Stimulated activated naive CD8-positive, alpha-beta T cell treated with anti-CD3 and anti-CD28 coated beads, Interleukin-15, Interleukin-2, amounts not matched to agents 100 U/mL and 50 U/mL, for 24 hours (primary cell): ENCODE measurements at regions not wholly inside any gene's neighbourhood (a gene's known extent, or its start where the extent isn't known, plus 50 kb on each side); places are given as distances from the start of the nearest gene placed in this dataset.
"Not testable (repeated sequence)": the region's sequence is repeated elsewhere in the genome, so short reads cannot be mapped to it uniquely, and the experiment has no call there.

ENCODE experiments used
- ATAC-seq: fragments of 150-1000 bp; cut with Tn5 transposase; one replicate; pipeline ENCODE4 v1.10.0; 2021
- DNase-seq: peaks from one replicate; pipeline ENCODE4 v3.0.0; 2021

DNA sequence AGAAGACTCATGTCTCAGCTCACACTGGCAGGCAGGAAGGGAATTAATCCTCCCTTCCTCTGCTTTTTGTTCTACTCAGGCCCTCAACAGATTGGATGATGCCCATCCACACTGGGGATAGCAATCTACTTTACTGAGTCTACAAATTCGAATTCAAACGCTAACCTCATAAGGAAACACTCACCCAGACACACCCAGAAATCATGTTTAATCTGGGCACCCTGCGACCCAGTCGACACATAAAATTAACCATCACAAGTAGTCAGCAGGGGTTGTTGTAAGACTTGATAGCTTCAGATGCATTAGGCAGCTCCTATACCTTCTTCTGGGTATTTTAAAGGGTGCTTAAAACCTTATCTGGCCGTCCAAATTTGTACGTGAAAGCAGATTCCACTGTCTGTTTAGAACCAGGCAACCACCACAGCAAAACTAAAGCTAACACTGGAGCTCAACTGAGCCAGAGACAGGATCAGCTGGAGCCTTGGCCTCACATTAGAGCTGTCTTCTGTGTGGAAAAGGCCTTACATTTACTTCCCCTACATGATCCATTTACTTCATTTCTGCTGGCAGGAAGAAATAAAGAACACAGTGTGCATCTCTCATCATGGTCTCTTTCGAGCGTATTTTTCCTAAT, 407.3 kb upstream of the PPP2R3A start:
- no peak for DNase-seq
- ATAC-seq, result no peak

DNA sequence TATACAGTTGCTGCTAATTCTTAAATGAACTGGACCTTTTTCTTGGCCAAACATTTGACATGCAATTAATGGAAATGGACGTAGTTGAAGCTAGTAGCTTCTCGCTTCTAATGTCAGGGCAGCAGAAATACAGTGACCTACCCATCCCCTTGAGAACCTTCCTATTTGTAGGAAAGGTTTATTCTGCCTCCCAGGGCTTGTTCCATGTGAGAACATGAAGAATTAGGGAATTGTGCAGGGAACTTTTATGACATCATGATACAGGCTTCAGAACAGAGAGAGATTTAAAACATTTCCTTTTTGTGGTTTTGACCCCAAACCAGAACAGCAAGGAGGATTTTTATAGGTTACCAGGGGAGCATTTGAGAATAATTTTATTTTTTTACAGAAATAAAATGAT, 406.6 kb upstream of the PPP2R3A start:
- DNase-seq, result no peak
- ATAC-seq, result no peak

DNA sequence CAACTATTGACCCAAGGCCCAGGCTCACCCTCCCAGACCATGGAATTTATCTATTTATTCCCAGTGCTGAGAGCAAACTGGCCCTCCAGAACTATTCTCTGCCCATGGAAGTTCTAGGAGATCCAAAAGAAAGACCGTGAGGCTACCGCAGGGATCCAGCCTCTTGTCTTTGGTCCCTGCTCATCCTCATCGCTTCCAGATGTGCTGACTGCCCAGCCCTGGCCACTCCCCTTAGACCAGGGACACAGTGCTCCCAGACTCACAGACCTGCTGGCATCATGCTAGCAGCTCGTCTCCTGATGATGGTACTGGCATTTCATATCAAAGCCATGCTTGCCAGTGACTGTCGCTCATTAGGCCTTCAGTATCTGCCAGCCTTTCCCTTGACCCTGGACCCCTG, 405.7 kb upstream of the PPP2R3A start:
- DNase-seq (no peak), ATAC-seq (no peak)

DNA sequence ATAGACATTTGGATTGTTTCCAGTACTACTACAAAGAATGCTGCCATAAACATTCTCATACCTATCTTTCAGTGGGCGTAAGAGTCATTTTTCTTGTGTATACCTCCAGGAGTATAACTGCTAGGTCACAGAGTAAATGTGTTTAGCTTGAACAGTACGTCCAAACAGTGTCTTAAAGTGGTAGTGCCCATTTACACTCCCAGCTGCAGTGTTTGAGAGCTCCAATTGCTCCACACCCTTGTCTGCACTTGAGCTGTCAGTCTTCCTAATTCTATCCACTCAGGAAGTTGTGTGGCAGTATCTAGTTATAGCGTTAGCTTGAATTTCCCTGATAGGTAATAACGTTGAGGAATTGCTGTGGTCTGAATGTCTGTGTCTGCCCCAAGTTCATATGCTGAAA, 404.7 kb upstream of the PPP2R3A start:
- no peak for ATAC-seq

DNA sequence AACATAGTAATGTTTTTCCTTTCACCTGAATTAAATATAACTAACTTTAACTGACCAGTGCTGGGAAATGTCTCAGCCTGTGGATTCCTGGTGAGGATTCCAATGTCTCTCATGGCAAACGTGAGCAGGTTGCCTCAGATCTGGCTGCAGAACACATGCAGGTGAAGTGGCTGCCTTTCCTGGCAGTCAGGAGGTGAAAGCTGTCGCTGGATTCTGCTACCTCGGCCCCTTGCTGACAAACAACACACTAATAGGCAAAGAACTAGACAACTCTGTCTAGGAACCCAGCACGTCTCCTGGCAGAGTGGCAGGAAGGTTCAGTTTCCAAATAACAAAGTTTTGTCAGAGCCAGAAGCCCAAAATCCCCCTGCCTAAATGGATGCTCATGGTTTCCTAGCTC, 400.8 kb upstream of the PPP2R3A start:
- DNase-seq (no peak), ATAC-seq (no peak)

More for the DNA sequence above, 404.7 kb upstream of the PPP2R3A start:
- DNase-seq, result no peak

DNA sequence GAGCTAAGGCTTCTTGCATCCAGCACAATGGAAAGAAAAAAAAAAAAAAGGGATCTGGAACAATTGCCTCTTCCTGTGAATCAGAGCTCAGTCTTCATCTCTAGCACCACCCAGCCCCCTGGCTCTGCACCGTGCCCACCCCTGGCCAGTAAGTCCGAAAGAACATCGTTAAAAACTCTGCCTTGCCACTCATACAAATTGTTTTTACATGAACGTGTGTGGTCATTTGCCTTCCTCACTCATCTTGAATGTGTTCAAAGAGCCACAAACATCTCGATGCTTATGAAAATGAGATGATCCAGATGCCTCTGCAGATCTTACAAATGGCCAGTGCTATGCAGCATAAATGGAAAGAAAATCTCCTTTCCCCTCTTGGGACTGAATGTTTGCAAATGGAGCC, 400.0 kb upstream of the PPP2R3A start:
- ATAC-seq (no peak), DNase-seq (no peak)

DNA sequence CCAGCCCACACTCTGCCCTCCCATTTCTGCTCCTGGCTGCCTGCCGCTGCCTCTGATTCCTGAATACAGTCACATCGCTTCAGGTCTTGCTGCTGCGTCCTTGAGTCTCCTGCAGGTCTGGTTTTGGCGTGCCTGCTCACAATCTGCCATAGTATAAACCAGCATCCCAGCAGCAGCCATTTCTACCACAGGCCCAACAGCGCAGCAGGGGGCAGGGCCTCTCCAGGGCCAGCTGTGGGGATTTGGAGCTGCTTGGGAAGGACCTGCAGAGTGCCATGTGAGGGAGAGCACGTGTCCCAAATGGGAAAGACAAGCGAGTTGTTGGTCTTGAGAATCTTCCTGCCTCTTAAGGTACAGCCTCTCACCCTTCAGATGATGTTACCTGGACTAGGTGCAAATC, 398.3 kb upstream of the PPP2R3A start:
- ATAC-seq (no peak), DNase-seq (no peak)

DNA sequence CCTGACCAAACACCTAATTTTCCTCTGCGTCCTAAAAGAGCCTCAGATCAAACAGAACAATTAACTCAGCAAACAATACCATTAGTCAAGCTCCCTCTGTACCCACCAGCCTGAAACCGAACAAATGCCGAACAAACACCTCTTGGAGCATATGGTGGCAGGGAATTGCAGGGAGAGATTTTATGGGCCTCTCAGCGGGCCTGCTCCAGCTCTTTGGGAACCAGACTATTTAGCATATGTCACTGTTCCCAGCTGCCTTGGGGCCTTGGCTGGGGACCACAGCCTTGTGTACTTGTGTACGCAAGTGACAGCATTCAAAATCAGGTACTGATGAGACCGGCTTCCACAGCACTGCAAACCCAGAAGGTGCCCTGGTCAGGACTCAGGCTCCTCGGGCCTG, 388.8 kb upstream of the PPP2R3A start:
- DNase-seq (no peak), ATAC-seq (no peak)

DNA sequence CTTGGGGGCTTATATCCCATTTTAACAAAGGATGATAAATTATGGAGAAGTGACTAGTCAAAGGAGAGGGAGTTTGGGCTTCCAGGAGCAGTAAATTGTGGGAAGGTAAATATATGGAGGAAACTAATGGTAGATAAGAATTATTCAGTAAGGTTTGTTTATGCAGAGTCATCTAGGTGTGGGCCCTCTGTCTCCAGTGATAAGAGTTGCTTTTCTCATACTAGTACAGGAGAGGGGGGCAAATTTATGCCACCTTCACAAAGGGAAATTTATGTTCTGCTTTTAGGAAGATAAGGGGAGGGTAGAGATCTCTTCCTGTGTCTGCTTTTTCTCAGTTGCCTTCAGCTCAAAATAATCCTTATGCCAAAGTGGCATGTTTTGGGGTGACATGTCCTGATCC, 383.7 kb upstream of the PPP2R3A start:
- ATAC-seq (no peak), DNase-seq (no peak)

DNA sequence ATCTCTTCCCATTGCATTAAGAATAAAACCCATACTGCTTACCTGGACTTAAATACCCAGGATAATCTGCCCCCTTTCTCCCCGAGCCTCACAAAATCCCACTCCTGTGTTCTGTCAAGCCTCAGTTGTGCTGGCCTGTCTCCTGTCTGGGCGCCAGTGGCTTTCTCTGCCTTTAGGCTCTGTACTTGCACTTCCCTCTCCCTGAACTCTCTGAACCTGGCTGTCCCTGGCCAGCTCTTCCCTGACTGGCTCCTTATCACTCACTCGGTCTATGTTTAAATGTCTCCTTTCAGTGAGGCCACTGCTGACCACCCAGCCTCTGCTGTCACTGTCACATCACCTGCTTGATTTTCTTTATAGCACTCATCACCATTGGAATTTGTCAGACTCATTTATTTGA, 382.7 kb upstream of the PPP2R3A start:
- ATAC-seq, result no peak
- no peak for DNase-seq

DNA sequence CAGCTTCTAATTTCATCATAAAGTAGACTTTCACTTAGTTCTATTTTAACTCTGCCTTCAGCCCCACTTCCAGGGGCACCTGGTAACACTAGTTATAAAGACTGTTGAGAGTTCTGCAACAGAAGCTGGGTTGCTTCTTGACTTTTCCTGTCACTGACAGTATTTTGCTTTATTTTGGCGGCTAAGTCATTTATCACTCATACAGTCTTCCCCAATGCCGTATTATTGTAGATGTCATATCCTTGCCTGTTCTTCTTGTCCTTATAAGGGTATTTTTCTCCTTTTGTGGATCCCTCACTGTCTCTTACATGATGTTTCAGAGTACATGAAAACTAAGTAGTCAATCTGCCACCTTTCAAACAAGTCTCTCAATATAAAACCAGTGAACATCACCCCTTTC, 369.0 kb upstream of the PPP2R3A start:
- no peak for DNase-seq
- ATAC-seq, result no peak

DNA sequence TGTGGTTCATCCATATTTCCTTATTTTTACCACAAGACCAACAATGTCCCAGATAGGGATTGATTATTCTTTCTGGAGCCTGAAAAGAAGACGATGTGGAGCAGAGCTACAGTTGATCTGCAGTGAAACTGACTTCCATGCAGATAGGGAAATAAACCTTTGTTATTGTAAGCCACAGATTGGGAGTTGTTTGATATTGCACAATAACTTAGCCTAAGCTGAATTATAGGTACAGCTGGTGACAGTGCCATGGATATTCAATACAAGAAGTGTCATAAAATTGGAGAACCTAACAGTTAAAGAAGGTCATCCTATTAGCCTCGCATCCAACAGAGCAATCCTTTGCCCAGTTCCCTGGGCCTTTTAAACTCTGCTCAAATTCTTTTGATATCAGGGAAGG, 367.7 kb upstream of the PPP2R3A start:
- no peak for ATAC-seq
- DNase-seq, result no peak

DNA sequence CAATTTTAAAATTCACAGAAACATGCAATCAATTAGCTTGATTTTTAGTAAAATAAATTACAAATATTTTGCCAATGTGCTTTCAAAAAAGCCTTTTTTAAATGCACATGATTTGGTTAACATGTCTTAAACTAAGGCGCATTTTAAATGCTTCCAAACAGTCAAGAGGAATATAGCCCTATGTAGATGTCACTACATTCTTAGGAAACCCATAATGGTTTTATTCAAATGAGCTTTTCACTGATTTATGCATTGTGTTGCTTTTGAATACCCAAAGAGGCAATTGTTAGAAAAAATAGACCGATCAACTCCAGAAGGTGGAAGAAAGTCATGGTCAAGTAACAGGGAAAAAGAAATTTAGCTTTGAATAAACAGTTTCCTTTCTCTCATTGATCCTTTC, 366.9 kb upstream of the PPP2R3A start:
- no peak for DNase-seq
- ATAC-seq, result no peak

DNA sequence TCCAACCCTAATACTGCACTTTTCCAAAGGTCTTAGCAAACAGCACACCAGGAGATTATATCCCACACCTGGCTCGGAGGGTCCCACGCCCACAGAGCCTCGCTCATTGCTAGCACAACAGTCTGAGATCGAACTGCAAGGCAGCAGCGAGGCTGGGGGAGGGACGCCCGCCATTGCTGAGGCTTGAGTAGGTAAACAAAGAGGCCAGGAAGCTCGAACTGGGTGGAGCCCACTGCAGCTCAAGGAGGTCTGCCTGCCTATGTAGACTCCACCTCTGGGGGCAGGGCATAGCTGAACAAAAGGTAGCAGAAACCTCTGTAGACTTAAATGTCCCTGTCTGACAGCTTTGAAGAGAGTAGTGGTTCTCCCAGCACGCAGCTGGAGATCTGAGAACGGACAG, 361.0 kb upstream of the PPP2R3A start:
- ATAC-seq, DNase-seq: not testable (repeated sequence)

DNA sequence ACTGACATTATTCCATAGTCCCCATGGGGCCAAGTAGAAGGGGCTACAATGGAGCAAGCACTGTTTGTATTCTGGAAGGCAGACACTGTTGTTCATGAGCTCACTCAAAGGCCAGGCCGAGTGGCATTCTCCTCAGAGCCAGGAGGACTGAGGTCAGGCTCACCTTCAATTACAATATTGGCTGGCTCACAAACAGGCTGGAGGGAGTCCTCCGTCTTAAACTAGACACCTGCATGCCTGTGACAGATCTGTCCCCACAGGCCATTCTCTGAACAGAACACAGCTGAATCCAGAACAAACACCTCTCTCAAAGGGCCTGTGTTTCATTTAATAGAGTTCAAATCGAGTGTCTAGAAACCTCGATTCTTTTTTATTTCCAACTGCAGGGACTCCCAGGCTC, 347.4 kb upstream of the PPP2R3A start:
- no peak for ATAC-seq
- DNase-seq, result no peak

DNA sequence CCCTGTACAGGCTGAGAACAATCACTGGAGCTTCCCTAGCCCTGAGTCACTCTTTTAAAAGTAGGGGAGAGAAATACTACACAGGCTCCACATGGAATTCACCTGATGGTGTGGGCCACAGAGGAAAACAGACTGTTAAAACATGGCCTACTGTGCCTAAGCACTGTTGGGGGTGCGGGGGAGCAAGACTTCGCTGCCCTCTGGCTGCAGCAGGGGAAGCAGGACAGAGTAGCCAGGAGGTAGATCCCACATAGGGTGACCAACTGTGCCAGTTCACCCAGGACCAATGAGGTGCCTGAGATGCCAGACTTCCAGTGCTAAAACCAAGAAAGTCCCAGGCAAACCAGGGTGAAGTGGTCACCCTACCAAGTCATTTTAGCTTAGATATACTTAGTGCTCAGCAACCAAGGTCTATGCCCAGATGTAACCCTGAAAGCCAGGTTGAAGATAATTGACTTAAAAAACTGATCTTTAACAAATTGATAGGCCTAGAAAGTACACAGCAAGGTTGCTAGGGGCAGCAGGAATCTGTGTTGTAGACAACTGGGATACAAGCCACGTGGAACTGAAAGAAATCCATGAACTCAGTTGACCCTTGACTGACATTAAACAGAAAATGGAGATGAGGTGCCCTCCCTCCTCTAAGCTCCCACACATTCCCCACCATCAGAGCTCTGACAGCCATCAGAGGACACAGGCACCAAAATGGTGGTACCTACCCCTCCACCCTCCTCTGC, 344.2 kb upstream of the PPP2R3A start:
- no peak for DNase-seq
- no peak for ATAC-seq

DNA sequence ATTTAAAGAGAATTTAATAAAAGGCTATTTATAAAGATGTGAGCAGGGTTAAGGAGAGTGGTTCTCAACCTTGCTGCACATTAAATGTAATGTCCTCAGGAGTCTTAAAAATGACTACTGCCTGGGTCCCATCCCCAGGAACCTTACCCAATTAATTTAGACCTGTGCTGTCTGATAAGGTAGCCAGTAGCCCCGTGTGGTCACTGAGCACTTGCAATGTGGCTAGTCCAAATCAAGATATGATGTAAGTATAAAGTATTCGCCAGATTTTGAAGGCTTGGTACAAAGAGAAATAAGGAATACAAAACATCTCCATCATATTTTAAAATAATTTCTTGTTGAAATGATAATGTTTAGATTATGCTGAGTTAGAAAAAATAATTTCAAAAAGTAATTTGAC, 343.3 kb upstream of the PPP2R3A start:
- no peak for ATAC-seq
- DNase-seq, result no peak

DNA sequence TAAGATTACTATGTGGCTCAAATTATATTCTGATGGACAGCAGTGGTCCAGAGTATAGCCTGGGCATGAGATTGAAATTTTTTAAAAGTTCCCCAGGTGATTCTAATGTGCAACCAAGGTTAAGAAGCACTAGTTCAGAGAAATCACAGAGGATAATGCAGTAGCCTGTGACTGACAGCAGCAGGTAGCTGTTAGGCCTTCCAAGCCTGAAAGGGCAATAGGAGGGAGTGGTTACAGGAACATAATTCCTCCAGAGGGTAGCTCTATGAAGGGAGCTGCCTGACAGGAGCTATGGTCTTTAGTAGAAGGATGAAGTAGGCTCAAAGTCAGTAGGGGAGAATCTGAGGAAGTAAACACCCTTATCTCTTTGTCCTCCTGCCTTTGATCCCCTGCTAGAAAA, 342.9 kb upstream of the PPP2R3A start:
- ATAC-seq, result no peak
- DNase-seq, result no peak

DNA sequence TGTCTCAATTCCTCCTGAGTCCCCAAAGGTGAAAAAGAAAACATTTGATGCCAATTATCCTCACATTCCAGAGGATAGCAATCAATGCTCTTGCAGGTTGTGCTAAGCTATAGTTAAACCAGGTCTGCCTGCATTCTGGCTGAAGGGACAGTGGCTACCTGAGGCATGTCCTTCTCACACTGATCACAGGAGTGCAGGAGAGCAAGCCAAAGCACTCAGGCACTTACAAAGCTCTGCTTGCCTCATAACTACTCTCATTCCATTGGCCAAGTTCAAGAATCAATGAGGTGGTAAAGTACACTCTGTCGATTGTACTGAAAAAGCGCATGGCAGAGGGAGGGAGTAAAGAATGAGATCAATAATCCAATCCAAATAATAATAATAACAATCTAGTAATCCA, 342.0 kb upstream of the PPP2R3A start:
- ATAC-seq (no peak), DNase-seq (no peak)

DNA sequence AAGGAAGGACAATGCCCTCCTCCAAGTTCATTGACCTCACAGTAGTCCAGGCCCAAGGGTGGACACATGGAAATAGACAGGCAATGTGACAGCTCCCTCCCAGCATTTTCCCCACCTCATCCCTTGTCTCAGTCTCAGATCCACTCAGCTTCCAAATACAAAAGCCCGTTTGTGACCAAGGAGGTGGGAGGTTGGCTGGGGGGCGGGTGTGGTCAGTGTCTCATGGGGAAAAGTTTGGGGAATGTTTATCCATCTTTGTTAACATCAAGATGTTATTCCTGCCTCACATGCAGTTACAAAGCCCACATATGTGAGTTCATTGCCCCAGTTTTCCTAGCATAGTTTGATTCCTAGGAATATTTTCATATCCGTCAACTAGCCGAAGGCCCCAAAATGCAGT, 338.5 kb upstream of the PPP2R3A start:
- no peak for DNase-seq
- no peak for ATAC-seq

DNA sequence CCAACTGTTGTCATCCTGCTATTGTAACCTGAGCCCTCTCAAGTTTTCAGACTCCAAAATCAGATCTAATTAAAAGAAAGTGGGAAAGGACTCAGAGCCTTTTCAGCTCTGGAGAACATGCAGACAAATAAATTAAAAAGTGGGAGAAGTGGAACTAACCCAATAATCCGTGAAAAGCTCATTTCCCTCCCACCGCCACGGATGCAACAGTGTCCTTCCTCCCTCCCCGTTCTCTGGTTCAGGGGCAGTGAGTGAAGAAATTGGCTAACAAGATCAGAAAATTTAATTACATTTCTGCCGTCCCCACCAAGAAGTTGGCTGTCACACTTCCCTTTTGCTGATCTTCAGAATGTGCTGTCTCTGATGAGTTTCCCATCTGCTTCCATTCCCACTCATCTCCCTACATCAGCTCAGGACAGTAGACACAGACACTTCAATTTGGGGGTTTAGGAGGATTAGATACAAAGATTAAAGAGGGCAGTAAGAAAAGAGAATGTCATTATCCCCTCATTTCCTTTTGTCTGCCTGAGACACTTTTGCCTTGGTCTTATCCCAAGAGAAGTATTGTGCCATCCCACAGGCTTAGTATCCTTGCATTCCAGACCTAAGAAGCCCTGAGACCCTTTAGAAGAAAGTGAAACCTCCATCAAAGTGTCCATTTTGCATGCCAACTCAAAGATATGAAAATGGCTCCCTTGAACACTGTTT, 335.7 kb upstream of the PPP2R3A start:
- DNase-seq (no peak), ATAC-seq (no peak)

DNA sequence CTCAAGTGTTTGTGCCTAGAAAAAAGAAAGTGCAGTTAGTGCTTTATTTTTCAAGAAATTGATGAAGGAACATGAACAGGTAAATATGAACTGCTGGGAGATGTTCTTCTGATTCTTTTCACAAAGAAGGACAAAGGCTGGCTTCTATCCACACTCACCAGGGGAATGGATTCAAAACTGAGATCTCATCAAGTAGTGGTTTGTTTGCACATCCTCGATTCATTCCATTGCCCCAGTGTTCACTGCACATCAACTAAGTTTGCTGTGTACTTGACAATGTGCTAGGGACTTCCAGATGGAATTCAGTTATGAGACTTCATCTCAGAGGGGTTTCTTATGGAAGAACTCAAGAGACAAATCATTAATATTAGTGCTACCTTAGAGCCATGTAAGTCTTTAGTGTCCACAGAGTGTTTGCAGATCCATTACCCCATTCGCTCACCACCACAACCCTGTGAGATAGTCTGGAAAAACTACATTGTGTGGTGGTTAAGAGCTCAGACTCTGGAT, 332.9 kb upstream of the PPP2R3A start:
- no peak for ATAC-seq
- no peak for DNase-seq

DNA sequence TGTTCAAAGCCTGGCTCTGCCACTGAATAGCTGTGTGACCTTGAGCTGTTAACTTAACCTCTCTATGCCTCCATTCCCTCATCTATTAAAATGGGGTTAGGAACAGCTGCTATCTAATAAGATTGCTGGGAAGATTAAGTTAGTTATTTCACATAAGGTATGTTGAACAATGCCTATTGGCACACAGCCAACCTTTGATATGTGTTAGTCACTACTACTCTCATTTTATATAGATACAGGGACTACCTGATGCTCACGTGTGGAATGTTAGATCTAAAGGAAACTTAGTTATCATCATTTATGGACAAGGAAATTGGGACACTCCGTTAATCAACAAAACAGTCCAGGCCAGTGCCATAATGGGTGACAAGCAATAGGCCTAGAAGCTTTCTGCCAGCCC, 332.4 kb upstream of the PPP2R3A start:
- no peak for DNase-seq
- no peak for ATAC-seq

DNA sequence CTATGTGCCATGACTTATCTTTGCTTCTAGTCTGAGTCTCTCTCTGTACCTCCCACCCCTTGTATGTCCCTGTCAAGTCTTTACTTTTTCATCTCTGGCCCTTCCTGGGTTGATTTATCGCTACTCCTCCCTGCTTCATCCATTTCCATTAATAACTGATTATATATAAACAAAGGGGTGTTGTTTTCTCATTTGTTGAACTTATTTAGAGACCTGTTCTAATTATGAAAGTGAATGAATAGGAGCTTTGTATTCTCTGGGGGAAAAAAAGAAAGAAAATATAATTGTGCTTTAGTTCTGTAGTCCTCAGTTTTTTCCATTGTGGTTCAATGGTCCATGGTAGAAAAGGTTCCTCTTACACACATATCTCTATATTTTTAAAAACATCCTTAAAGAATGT, 328.9 kb upstream of the PPP2R3A start:
- ATAC-seq, result no peak
- DNase-seq, result no peak
